NCI-H2196 (cell line): ENCODE measurements at regions not wholly inside any gene's neighbourhood (a gene's known extent, or its start where the extent isn't known, plus 50 kb on each side); places are given as distances from the start of the nearest gene placed in this dataset.
"Not testable (repeated sequence)": the region's sequence is repeated elsewhere in the genome, so short reads cannot be mapped to it uniquely, and the experiment has no call there.

Experiments used
- DNase-seq: peaks from one replicate; lab custom pipeline; 2025; ENCODE audit not compliant: unreplicated experiment; lab: John Stamatoyannopoulos, UW

DNA sequence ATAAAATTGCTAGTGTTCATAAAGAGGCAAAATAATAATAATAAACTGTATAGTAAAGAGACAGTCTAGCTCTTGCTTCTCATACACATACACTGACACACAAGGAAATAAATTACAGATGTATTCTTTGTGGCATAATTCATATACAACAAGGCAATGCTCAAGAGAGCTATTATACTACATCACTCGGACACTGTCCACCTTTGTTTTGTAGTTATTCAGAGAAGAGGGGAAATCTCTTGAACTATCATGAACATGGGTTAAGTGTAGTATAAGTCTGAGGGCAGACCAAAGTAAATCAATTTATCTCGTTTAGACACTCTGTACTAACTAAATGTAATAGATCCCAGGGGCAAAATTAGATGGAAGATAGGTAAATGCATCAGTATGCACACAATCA, 72.7 kb upstream of the PHIP start:
- DNase-seq = no peak

DNA sequence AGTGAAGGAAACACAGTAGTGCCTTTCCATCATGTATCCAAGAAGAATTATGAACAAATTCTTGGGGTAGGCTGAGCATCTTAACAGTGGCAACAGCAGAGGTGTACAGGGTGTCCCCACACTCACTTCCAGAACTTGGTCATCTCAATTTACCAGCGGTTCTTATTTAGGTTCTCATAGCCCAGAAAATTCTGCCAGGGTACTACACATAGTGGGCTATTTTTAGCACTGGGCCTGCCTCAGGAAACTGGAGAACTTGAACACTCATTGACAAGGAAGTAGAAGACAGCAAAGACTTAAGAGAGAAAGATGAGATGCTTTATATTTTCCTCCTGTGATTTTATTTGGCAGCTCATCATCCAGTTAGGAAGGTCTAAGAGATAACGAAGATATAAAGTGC, 71.8 kb upstream of the PHIP start:
- no peak for DNase-seq

DNA sequence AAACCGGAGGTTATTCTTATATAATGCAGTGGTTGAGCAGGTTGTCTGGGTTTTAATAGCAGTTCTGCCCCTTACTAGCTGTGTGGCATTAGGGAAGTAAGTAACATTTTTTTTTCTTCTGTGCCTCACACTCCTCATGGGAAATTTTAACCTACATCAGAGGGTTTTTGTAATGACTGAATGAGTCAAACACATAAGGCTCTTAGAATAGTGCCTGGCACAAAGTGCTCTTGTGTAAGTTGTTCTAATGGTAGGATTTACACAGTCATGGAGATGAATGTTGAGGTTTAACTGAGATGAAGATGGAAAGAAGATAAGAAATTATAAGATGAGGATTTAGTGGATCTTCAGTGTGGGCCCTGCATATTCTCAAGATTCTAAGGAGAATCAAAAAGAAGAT, 68.4 kb upstream of the PHIP start:
- DNase-seq = no peak

DNA sequence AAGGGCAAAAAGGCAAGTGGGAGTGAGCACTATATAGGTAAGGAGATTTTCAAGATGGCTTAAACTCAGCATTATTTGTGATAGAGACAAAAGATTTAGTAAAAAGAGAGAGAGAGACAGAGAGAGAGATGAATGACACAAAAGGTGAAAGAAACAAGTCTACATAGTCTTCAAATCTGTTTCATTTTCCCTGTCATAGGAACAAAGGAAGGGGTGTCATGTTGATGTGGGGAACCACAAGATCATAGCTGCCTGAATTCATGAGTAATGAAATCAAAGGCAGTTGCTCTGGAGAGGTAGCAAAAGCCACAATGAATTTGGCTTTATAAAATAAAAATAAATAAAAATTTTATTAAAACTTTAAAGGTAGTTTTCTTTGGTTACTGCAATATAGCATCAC, 67.2 kb upstream of the PHIP start:
- no peak for DNase-seq

DNA sequence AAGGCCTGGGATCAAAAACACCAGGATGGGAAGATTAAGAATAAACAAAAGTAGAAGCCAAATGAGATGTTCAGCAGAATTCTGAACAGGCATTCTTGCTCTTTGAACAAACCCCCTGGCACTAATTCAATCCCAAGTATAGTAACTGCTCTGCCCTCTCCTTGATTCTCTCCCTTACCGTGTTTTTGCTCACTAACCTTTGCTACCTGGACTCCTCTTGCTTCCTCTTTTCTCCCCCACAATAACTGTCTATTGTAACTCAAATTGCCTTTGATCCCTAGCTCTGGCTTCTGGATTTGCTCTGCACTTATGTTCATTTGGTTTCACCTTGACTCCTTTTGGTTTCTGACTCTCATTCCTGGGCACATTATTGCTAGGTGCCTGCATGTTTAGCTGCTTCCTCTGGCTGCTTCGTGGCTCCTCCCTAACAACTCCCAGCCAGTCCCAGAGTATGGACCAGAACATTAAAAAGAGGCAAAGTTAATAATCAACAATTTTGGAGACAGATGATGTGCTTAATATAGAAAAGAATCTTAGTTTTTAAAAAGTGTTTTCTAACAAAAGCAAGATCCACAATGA, 65.4 kb upstream of the PHIP start:
- DNase-seq = no peak

DNA sequence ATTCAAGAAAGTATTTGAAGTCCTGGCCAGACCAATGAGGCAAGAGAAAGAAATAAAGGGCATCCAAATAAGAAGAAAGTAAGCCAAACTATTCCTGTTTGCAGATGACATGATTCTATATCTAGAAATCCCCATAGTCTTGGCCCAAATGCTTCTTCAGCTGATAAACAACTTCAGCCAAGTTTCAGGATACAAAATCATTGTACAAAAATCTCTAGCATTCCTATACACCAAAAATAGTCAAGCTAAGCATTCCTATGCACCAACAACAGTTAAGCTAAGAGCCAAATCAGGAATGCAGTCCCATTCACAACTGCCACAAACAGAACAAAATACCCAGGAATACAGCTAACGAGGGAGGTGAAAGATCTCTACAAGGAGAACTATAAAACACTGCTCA, 60.1 kb upstream of the PHIP start:
- DNase-seq = no peak

DNA sequence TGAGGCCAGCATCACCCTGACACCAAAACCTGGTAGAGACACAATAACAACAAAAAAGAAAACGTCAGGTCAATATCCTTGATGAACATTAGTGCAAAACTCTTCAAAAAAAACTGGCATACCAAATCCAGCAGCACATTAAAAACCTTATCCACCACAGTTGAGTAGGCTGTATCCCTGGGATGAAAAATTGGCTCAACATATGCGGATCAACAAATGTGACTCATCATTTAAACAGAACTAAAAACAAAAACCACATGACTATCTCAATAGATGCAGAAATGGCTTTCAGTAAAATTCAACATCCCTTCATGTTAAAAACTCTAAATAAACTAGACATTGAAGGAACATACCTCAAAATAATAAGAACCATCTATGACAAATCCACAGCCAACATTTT, 59.6 kb upstream of the PHIP start:
- DNase-seq = no peak

DNA sequence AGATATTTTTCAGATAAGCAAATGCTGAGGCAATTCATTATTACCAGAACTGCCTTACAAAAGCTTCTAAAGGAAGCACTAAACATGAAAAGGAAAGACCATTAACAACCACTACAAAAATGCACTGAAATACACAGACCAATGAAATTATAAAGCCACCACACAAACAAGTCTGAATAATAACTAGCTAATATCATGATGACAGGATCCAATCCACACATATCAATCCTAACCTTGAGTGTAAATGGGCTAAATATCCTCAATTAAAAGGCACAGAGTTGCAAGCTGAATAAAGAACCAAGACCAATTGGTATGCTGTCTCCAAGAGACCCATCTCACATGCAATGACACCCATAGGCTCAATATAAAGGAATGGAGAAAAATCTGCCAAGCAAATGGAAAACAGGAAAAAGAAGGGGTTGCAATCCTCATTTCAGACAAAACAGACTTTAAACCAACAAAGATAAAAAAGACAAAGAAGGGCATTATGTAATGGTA, 58.0 kb upstream of the PHIP start:
- no peak for DNase-seq

DNA sequence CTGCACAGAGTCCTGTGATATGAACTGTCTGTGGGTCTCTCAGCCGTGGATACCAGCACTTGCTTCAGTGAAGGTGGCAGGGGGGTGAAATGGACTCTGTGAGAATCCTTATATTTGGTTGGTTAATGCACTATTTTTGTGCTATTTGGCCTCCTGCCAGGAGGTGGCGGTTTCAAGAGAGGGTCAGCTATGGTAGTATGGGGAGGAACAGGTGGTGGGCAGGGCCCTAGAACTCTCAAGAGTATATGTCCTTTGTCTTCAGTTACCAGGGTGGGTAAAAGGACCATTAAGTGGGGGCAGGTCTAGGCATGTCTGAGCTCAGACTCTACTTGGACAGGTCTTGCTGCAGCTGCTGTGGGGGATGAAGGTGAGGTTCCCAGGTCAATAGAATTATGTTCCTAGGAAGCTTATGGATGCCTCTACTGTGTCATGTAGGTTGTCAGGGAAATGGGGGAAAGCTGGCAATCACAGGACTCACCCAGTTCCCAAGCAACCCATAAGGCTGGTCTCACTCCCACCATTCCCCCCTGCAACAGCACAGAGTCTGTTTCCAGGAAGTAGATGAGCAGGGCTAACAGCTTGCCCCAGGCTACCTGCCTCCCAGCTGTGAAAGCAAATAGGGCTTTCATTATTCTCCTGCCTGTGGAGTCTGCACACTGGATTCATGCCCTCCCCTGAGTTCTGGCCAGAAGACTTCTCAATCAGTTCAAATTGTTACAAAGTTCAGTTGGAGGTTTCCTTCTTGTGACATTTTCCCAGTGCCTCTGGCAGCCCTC, 56.8 kb upstream of the PHIP start:
- peak; percentile 58 for DNase-seq

DNA sequence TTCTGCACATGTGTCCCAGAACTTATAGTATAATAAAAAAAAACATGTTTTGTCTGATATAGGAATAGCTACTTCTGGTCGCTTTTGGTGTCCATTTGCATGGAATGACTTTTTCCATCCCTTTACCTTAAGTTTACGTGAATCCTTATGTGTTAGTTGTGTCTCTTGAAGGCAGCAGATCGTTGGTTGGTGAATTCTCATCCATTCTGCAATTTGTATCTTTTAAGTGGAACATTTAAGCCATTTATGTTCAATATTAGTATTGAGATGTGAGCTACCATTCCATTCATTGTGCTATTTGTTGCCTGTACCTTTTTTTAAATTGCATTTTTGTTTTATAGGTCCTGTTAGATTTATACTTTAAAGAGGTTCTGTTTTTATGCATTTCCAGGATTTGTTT, 55.1 kb upstream of the PHIP start:
- DNase-seq = no peak

DNA sequence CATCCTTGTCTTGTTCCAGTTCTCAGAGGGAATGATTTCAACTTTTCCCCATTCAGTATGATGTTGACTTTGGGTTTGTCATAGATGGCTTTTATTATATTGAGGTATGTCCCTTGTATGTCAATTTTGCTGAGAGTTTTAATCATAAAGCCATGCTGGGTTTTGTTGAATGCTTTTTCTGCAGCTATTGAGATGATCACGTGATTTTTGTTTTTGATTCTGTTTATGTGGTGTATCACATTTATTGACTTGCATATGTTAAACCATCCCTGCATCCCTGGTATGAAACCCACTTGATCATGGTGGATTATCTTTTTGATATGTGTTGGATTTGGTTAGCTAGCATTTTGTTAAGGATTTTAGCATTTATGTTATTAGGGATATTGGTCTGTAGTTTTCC, 53.2 kb upstream of the PHIP start:
- not testable (repeated sequence) for DNase-seq
